ENCODE measurements at regions not wholly inside any gene's neighbourhood (a gene's known extent, or its start where the extent isn't known, plus 50 kb on each side); places are given as distances from the start of the nearest gene placed in this dataset.

- TF ChIP-seq TAF1 (IDR thresholded peaks at IDR 0.05; ENCODE audit: low read depth) (no peak), MAX (IDR thresholded peaks at IDR 0.05) (no peak), NFIC (IDR thresholded peaks at IDR 0.05) (no peak), TCF12 (IDR thresholded peaks at IDR 0.05; ENCODE audit: low read depth) (no peak), TEAD4 (IDR thresholded peaks at IDR 0.05) (no peak)
- TF ChIP-seq, protein P1, sequence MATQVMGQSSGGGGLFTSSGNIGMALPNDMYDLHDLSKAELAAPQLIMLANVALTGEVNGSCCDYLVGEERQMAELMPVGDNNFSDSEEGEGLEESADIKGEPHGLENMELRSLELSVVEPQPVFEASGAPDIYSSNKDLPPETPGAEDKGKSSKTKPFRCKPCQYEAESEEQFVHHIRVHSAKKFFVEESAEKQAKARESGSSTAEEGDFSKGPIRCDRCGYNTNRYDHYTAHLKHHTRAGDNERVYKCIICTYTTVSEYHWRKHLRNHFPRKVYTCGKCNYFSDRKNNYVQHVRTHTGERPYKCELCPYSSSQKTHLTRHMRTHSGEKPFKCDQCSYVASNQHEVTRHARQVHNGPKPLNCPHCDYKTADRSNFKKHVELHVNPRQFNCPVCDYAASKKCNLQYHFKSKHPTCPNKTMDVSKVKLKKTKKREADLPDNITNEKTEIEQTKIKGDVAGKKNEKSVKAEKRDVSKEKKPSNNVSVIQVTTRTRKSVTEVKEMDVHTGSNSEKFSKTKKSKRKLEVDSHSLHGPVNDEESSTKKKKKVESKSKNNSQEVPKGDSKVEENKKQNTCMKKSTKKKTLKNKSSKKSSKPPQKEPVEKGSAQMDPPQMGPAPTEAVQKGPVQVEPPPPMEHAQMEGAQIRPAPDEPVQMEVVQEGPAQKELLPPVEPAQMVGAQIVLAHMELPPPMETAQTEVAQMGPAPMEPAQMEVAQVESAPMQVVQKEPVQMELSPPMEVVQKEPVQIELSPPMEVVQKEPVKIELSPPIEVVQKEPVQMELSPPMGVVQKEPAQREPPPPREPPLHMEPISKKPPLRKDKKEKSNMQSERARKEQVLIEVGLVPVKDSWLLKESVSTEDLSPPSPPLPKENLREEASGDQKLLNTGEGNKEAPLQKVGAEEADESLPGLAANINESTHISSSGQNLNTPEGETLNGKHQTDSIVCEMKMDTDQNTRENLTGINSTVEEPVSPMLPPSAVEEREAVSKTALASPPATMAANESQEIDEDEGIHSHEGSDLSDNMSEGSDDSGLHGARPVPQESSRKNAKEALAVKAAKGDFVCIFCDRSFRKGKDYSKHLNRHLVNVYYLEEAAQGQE (IDR thresholded peaks at IDR 0.05; ENCODE audit: low read depth): no peak
These were observed 105.4 kb upstream of the VANGL1 start for GRCh38 chr1:115536279-115536816.
